ENCODE measurements at regions not wholly inside any gene's neighbourhood (a gene's known extent, or its start where the extent isn't known, plus 50 kb on each side); places are given as distances from the start of the nearest gene placed in this dataset.

DNA sequence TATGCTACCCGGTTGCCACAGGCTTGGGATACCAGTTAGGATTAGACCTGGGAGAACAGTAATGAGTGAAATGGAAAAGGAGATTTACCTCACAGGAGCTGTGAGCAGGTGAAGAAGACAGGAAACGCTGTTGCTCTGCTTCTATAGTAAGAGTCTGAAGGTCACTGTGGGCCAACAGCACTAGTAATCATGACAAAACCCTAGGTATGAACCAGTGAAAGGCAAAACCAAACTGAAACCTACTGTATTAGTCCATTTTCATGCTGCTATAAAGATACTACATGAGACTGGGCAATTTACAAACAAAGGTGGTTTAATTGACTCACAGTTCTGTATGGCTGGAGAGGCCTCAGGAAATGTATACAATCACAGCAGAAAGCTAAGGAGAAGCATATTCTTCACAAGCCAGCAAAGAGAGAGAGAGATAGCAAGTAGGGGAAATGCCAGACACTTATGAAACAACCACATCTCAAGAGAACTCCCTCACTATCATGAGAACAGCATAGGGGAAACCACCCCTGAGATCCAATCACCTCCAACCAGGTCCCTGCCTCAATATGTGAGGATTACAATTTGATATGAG lies 736.7 kb upstream of the INTU start:
- no peak for ATAC-seq
- TF ChIP-seq SNAI2 (CRISPR knock-in tag; IDR thresholded peaks at IDR 0.05) (no peak), PPARA (CRISPR knock-in tag; IDR thresholded peaks at IDR 0.05; ENCODE audit: borderline replicate concordance) (no peak), BACH2 (CRISPR knock-in tag; IDR thresholded peaks at IDR 0.05; ENCODE audit: borderline replicate concordance) (no peak)
- TF ChIP-seq, protein P1, sequence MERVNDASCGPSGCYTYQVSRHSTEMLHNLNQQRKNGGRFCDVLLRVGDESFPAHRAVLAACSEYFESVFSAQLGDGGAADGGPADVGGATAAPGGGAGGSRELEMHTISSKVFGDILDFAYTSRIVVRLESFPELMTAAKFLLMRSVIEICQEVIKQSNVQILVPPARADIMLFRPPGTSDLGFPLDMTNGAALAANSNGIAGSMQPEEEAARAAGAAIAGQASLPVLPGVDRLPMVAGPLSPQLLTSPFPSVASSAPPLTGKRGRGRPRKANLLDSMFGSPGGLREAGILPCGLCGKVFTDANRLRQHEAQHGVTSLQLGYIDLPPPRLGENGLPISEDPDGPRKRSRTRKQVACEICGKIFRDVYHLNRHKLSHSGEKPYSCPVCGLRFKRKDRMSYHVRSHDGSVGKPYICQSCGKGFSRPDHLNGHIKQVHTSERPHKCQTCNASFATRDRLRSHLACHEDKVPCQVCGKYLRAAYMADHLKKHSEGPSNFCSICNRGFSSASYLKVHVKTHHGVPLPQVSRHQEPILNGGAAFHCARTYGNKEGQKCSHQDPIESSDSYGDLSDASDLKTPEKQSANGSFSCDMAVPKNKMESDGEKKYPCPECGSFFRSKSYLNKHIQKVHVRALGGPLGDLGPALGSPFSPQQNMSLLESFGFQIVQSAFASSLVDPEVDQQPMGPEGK (CRISPR knock-in tag; IDR thresholded peaks at IDR 0.05; ENCODE audit: borderline replicate concordance): no peak

DNA sequence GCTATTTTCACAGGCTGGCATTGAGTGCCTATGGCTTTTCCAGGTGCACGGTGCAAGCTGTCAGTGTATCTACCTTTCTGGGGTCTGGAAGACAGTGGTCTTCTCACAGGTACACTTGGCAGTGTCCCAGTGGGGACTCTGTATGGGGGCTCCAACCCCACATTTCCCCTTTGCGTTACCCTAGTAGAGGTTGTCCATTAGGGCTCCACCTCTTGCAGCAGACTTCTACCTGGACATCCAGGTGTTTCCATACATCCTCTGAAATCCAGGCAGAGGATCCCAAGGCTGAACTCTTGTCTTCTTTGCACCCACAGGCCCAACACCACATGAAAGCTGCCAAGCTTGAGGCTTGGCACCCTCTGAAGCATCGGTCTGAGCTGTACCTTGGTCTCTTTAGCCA lies 735.7 kb upstream of the INTU start:
- no peak for ATAC-seq
- TF ChIP-seq ZNF8 (CRISPR knock-in tag; IDR thresholded peaks at IDR 0.05) (no peak), OSR1 (CRISPR knock-in tag; IDR thresholded peaks at IDR 0.05) (no peak), CSDC2 (CRISPR knock-in tag; IDR thresholded peaks at IDR 0.05) (no peak), TCF4 (CRISPR knock-in tag; IDR thresholded peaks at IDR 0.05; ENCODE audit: borderline replicate concordance) (no peak), GLIS3 (CRISPR knock-in tag; IDR thresholded peaks at IDR 0.05) (no peak), ZNF565 (CRISPR knock-in tag; conservative IDR thresholded peaks at IDR 0.05; ENCODE audit: low read depth) (no peak), ZFP30 (CRISPR knock-in tag; IDR thresholded peaks at IDR 0.05) (no peak), PPARA (CRISPR knock-in tag; IDR thresholded peaks at IDR 0.05; ENCODE audit: borderline replicate concordance) (no peak), ZC3H10 (CRISPR knock-in tag; IDR thresholded peaks at IDR 0.05) (no peak), ISL1 (CRISPR knock-in tag; IDR thresholded peaks at IDR 0.05) (no peak), BACH2 (CRISPR knock-in tag; IDR thresholded peaks at IDR 0.05; ENCODE audit: borderline replicate concordance) (no peak), SNAI2 (CRISPR knock-in tag; IDR thresholded peaks at IDR 0.05) (no peak), TOX (CRISPR knock-in tag; IDR thresholded peaks at IDR 0.05; ENCODE audit: borderline replicate concordance) (no peak), ARNTL (CRISPR knock-in tag; IDR thresholded peaks at IDR 0.05; ENCODE audit: borderline replicate concordance, low read depth) (no peak)
- TF ChIP-seq, protein P2, sequence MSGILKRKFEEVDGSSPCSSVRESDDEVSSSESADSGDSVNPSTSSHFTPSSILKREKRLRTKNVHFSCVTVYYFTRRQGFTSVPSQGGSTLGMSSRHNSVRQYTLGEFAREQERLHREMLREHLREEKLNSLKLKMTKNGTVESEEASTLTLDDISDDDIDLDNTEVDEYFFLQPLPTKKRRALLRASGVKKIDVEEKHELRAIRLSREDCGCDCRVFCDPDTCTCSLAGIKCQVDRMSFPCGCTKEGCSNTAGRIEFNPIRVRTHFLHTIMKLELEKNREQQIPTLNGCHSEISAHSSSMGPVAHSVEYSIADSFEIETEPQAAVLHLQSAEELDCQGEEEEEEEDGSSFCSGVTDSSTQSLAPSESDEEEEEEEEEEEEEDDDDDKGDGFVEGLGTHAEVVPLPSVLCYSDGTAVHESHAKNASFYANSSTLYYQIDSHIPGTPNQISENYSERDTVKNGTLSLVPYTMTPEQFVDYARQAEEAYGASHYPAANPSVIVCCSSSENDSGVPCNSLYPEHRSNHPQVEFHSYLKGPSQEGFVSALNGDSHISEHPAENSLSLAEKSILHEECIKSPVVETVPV (CRISPR knock-in tag; IDR thresholded peaks at IDR 0.05): no peak
- TF ChIP-seq, protein P1 (CRISPR knock-in tag; IDR thresholded peaks at IDR 0.05; ENCODE audit: borderline replicate concordance): no peak
- TF ChIP-seq, protein P3, sequence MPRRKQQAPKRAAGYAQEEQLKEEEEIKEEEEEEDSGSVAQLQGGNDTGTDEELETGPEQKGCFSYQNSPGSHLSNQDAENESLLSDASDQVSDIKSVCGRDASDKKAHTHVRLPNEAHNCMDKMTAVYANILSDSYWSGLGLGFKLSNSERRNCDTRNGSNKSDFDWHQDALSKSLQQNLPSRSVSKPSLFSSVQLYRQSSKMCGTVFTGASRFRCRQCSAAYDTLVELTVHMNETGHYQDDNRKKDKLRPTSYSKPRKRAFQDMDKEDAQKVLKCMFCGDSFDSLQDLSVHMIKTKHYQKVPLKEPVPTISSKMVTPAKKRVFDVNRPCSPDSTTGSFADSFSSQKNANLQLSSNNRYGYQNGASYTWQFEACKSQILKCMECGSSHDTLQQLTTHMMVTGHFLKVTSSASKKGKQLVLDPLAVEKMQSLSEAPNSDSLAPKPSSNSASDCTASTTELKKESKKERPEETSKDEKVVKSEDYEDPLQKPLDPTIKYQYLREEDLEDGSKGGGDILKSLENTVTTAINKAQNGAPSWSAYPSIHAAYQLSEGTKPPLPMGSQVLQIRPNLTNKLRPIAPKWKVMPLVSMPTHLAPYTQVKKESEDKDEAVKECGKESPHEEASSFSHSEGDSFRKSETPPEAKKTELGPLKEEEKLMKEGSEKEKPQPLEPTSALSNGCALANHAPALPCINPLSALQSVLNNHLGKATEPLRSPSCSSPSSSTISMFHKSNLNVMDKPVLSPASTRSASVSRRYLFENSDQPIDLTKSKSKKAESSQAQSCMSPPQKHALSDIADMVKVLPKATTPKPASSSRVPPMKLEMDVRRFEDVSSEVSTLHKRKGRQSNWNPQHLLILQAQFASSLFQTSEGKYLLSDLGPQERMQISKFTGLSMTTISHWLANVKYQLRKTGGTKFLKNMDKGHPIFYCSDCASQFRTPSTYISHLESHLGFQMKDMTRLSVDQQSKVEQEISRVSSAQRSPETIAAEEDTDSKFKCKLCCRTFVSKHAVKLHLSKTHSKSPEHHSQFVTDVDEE (CRISPR knock-in tag; IDR thresholded peaks at IDR 0.05): no peak
- TF ChIP-seq, protein P4, sequence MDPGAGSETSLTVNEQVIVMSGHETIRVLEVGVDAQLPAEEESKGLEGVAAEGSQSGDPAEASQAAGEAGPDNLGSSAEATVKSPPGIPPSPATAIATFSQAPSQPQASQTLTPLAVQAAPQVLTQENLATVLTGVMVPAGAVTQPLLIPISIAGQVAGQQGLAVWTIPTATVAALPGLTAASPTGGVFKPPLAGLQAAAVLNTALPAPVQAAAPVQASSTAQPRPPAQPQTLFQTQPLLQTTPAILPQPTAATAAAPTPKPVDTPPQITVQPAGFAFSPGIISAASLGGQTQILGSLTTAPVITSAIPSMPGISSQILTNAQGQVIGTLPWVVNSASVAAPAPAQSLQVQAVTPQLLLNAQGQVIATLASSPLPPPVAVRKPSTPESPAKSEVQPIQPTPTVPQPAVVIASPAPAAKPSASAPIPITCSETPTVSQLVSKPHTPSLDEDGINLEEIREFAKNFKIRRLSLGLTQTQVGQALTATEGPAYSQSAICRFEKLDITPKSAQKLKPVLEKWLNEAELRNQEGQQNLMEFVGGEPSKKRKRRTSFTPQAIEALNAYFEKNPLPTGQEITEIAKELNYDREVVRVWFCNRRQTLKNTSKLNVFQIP (CRISPR knock-in tag; IDR thresholded peaks at IDR 0.05; ENCODE audit: borderline replicate concordance, low read depth): no peak
- TF ChIP-seq, protein P5, sequence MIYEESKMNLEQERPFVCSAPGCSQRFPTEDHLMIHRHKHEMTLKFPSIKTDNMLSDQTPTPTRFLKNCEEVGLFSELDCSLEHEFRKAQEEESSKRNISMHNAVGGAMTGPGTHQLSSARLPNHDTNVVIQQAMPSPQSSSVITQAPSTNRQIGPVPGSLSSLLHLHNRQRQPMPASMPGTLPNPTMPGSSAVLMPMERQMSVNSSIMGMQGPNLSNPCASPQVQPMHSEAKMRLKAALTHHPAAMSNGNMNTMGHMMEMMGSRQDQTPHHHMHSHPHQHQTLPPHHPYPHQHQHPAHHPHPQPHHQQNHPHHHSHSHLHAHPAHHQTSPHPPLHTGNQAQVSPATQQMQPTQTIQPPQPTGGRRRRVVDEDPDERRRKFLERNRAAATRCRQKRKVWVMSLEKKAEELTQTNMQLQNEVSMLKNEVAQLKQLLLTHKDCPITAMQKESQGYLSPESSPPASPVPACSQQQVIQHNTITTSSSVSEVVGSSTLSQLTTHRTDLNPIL (CRISPR knock-in tag; IDR thresholded peaks at IDR 0.05; ENCODE audit: low read depth): no peak
